H9 (cell line): ENCODE measurements at regions not wholly inside any gene's neighbourhood (a gene's known extent, or its start where the extent isn't known, plus 50 kb on each side); places are given as distances from the start of the nearest gene placed in this dataset.

ENCODE experiments used
- DNase-seq: peaks from one replicate; pipeline ENCODE4 v3.0.0-alpha.2; 2017
- H2AFZ ChIP-seq: one replicate; pipeline ENCODE4 v1.6.1; 2013; ENCODE audit warnings: mild to moderate bottlenecking, low read length, control low read depth, moderate library complexity
- H2AK5ac ChIP-seq: 2 replicates; pipeline ENCODE4 v1.6.1; 2013; ENCODE audit warnings: low read length, control low read depth, mixed read lengths; ENCODE audit not compliant: insufficient read length
- H2BK120ac ChIP-seq: one replicate; pipeline ENCODE4 v1.6.1; 2013; ENCODE audit warnings: low read depth, mild to moderate bottlenecking, low read length, control low read depth, inconsistent platforms; ENCODE audit not compliant: poor library complexity, severe bottlenecking
- H2BK12ac ChIP-seq: 2 replicates; pipeline ENCODE4 v1.6.1; 2013; ENCODE audit warnings: low read length, control low read depth, mixed read lengths, low read depth; ENCODE audit not compliant: insufficient read length
- H2BK15ac ChIP-seq: 2 replicates; pipeline ENCODE4 v1.6.1; 2013; ENCODE audit warnings: low read depth, low read length, control low read depth
- H2BK20ac ChIP-seq: one replicate; pipeline ENCODE4 v1.6.1; 2013; ENCODE audit warnings: low read depth, mild to moderate bottlenecking, low read length, control low read depth, inconsistent platforms; ENCODE audit not compliant: poor library complexity, severe bottlenecking
- H2BK5ac ChIP-seq: 2 replicates; pipeline ENCODE4 v1.6.1; 2013; ENCODE audit warnings: low read length, control low read depth, mixed read lengths; ENCODE audit not compliant: insufficient read length
- H3K14ac ChIP-seq: 2 replicates; pipeline ENCODE4 v1.6.1; 2013; ENCODE audit warnings: low read length, control low read depth; ENCODE audit not compliant: insufficient read depth
- H3K18ac ChIP-seq: 2 replicates; pipeline ENCODE4 v1.6.1; 2013; ENCODE audit warnings: low read depth, mild to moderate bottlenecking, mixed read lengths, low read length, control low read depth; ENCODE audit not compliant: insufficient read length
- H3K23ac ChIP-seq: 2 replicates; pipeline ENCODE4 v1.6.1; 2013; ENCODE audit warnings: low read length, control low read depth, mixed read lengths, low read depth; ENCODE audit not compliant: insufficient read length
- H3K23me2 ChIP-seq: 2 replicates; pipeline ENCODE4 v1.6.1; 2013; ENCODE audit warnings: low read depth, mild to moderate bottlenecking, mixed read lengths, low read length, control low read depth; ENCODE audit not compliant: insufficient read length, poor library complexity, severe bottlenecking
- H3K27ac ChIP-seq: 2 replicates; pipeline ENCODE4 v1.5.1; 2013; ENCODE audit warnings: low read length, control low read depth, mixed read lengths, low read depth; ENCODE audit not compliant: insufficient read length
- H3K27me3 ChIP-seq: 2 replicates; pipeline ENCODE4 v1.6.1; 2013; ENCODE audit warnings: low read length, control low read depth, inconsistent platforms; ENCODE audit not compliant: insufficient read depth
- H3K4ac ChIP-seq: 2 replicates; pipeline ENCODE4 v1.6.1; 2013; ENCODE audit warnings: low read depth, mild to moderate bottlenecking, control low read depth, inconsistent platforms, low read length, moderate library complexity
- H3K4me1 ChIP-seq: 2 replicates; pipeline ENCODE4 v1.6.1; 2013; ENCODE audit warnings: low read length, control low read depth, inconsistent platforms; ENCODE audit not compliant: insufficient read depth
- H3K4me2 ChIP-seq: 2 replicates; pipeline ENCODE4 v1.6.1; 2013; ENCODE audit warnings: low read length, control low read depth, mixed read lengths; ENCODE audit not compliant: insufficient read length, insufficient read depth
- H3K56ac ChIP-seq: 2 replicates; pipeline ENCODE4 v1.6.1; 2013; ENCODE audit warnings: low read depth, mild to moderate bottlenecking, mixed read lengths, low read length, control low read depth; ENCODE audit not compliant: insufficient read length
- H3K79me1 ChIP-seq: 2 replicates; pipeline ENCODE4 v1.6.1; 2013; ENCODE audit warnings: low read depth, mild to moderate bottlenecking, moderate library complexity, low read length, control low read depth, inconsistent platforms; ENCODE audit not compliant: insufficient read depth, poor library complexity, severe bottlenecking
- H3K79me2 ChIP-seq: 2 replicates; pipeline ENCODE4 v1.6.1; 2013; ENCODE audit warnings: low read length, control low read depth, inconsistent platforms; ENCODE audit not compliant: insufficient read depth
- H3K9ac ChIP-seq: 2 replicates; pipeline ENCODE4 v1.6.1; 2013; ENCODE audit warnings: low read length, control low read depth, mixed read lengths; ENCODE audit not compliant: insufficient read length; ENCODE audit errors: extremely low read depth
- H3K9me3 ChIP-seq: one replicate; pipeline ENCODE4 v1.6.1; 2013; ENCODE audit warnings: low read depth, low read length, inconsistent platforms; ENCODE audit not compliant: control insufficient read depth
- H3T11ph ChIP-seq: one replicate; pipeline ENCODE4 v1.6.1; 2013; ENCODE audit warnings: mild to moderate bottlenecking, low read length, control low read depth, inconsistent platforms
- H4K20me1 ChIP-seq: one replicate; pipeline ENCODE4 v1.6.1; 2013; ENCODE audit not compliant: control insufficient read depth, insufficient read length, insufficient read depth
- H4K5ac ChIP-seq: 2 replicates; pipeline ENCODE4 v1.6.1; 2013; ENCODE audit warnings: low read depth, mild to moderate bottlenecking, mixed read lengths, low read length, control low read depth; ENCODE audit not compliant: insufficient read length
- H4K8ac ChIP-seq: replicated peaks from 2 replicates; pipeline ENCODE4 v1.6.1; 2013; ENCODE audit warnings: low read length, control low read depth, mixed read lengths, low read depth; ENCODE audit not compliant: insufficient read length
- H4K91ac ChIP-seq: 2 replicates; pipeline ENCODE4 v1.6.1; 2013; ENCODE audit warnings: low read depth, mild to moderate bottlenecking, moderate library complexity, mixed read lengths, low read length, control low read depth; ENCODE audit not compliant: insufficient read length
- H3K27ac Mint-ChIP-seq, 3 experiments: 2 replicates in 2 of 3; 3 replicates in 1 of 3; pipeline ENCODE4 v1.8.0; 2020 to 2021; ENCODE audit warnings: mixed read lengths in 3 of 3, mild to moderate bottlenecking in 1 of 3, moderate library complexity in 1 of 3
- H3K27me3 Mint-ChIP-seq: 2 replicates; pipeline ENCODE4 v1.8.0; 2021; ENCODE audit warnings: low read depth, mild to moderate bottlenecking, moderate library complexity, mixed read lengths
- H3K36me3 Mint-ChIP-seq, 3 experiments: 2 replicates in 2 of 3; 3 replicates in 1 of 3; pipeline ENCODE4 v1.8.0; 2020 to 2021; ENCODE audit warnings: low read depth in 3 of 3, mixed read lengths in 3 of 3; ENCODE audit not compliant: insufficient read depth in 1 of 3
- H3K4me1 Mint-ChIP-seq, 2 experiments: 2 replicates each; pipeline ENCODE4 v1.8.0; 2020; ENCODE audit warnings: mixed read lengths in 2 of 2
- H3K4me3 Mint-ChIP-seq, 2 experiments: 2 replicates in 1 of 2; 3 replicates in 1 of 2; pipeline ENCODE4 v1.8.0; 2020 to 2021; ENCODE audit warnings: mild to moderate bottlenecking in 2 of 2, mixed read lengths in 2 of 2, moderate library complexity in 1 of 2
- H3K9me3 Mint-ChIP-seq, 2 experiments: 2 replicates in 1 of 2; 3 replicates in 1 of 2; pipeline ENCODE4 v1.8.0; 2020; ENCODE audit warnings: mild to moderate bottlenecking in 2 of 2, mixed read lengths in 2 of 2, moderate library complexity in 1 of 2
- WGBS: extraction: QIAGEN DNeasy Blood & Tissue Kit; methylation state at CpG from one replicate; pipeline ENCODE4 v1.1.7; 2013; ENCODE audit warnings: missing lambda C conversion rate, low lambda C conversion rate, mixed read lengths; ENCODE audit not compliant: insufficient read length; ENCODE audit errors: extremely low coverage; 5-methylcytosine and 5-hydroxymethylcytosine counted together
- TF ChIP-seq, protein P1 (sequence below): fragments of 200-600 bp; sonication (generic); conservative IDR thresholded peaks from 3 replicates; pipeline ENCODE4 v1.8.0; 2021; ENCODE audit warnings: antibody characterized with exemption, mild to moderate bottlenecking

DNA sequence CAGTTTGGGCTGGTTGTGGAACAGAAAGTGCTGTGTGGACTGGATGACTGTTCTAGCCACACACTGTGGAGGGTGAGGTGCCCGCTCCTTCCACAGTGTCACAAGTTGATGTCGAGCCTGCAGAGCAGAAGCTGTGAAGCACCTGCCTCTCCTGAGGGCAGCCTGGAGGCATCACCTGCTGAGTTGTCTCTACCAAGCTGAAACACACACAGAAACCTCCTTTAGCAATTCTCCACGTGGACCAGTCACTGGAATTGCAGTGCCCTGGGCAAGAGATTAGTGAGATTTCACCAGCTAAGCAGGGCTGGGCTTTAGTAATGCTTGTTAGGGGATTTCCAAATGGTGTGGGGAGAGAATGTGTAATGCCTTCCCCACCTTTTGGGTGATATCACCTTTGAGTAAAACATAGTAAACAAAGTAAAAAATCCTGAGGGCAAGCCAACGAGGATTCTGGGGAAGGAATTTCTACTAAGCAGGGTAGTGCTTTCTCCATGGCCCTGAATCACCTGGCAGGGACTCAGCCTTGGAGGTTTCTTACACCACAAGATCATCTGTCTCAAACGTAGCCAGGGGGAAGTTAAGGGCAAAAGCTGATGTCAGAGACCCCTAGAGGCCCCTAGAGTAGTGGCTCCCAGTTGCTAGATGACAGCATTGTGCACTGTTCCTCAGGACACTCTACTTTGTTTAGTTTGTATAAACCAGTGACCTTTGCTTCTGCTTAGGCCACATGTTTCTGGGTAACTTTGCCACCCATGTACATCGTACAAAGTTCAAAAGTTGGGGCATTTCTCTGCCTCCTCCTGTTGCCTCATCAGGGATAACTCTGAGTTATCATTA, 233.1 kb upstream of the IGFBP3 start:
- H3K36me3 Mint-ChIP-seq = no peaks in the 10 kb centered on the region; a peak in 1 of 7 replicates
- Histone ChIP-seq H3K23ac (no peak overlapping the region), H4K5ac (no peak overlapping the region), H3K4me1 (no peaks in the 10 kb centered on the region), H2BK12ac (no peak overlapping the region), H3K4me2 (no peak overlapping the region), H3K14ac (no peak overlapping the region; the same call in 1 of the 2 replicates), H3K18ac (no peak overlapping the region), H2AFZ (no peak overlapping the region), H3K9ac (no peak overlapping the region), H2AK5ac (no peak overlapping the region), H3K27ac (no peak overlapping the region), H4K20me1 (no peaks in the 10 kb centered on the region), H4K91ac (no peak overlapping the region), H3T11ph (no peak overlapping the region), H3K79me1 (no peaks in the 10 kb centered on the region), H2BK15ac (no peak overlapping the region), H3K4ac (no peak overlapping the region), H2BK120ac (no peak overlapping the region), H3K27me3 (no peaks in the 10 kb centered on the region), H3K79me2 (no peaks in the 10 kb centered on the region), H2BK5ac (no peak overlapping the region), H4K8ac (no peak overlapping the region), H3K9me3 (no peaks in the 10 kb centered on the region), H3K56ac (no peak overlapping the region), H3K23me2 (no peaks in the 10 kb centered on the region), H2BK20ac (no peak overlapping the region)
- WGBS = no CpG with 5 or more reads among the region's 6 CpGs
- no peak for DNase-seq
- H3K9me3 Mint-ChIP-seq = no peaks in the 10 kb centered on the region
- TF ChIP-seq, protein P1, sequence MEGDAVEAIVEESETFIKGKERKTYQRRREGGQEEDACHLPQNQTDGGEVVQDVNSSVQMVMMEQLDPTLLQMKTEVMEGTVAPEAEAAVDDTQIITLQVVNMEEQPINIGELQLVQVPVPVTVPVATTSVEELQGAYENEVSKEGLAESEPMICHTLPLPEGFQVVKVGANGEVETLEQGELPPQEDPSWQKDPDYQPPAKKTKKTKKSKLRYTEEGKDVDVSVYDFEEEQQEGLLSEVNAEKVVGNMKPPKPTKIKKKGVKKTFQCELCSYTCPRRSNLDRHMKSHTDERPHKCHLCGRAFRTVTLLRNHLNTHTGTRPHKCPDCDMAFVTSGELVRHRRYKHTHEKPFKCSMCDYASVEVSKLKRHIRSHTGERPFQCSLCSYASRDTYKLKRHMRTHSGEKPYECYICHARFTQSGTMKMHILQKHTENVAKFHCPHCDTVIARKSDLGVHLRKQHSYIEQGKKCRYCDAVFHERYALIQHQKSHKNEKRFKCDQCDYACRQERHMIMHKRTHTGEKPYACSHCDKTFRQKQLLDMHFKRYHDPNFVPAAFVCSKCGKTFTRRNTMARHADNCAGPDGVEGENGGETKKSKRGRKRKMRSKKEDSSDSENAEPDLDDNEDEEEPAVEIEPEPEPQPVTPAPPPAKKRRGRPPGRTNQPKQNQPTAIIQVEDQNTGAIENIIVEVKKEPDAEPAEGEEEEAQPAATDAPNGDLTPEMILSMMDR = peak; percentile 24; the same call in 2 of the 3 replicates
- H3K4me3 Mint-ChIP-seq = no peak overlapping the region
- H3K27me3 Mint-ChIP-seq = no peaks in the 10 kb centered on the region
- H3K27ac Mint-ChIP-seq = no peak overlapping the region; a peak in 1 of 7 replicates
- peaks cover 10 to 13% of the 10 kb centered on the region in 2 experiments for H3K4me1 Mint-ChIP-seq
